ENCODE measurements at regions not wholly inside any gene's neighbourhood (a gene's known extent, or its start where the extent isn't known, plus 50 kb on each side); places are given as distances from the start of the nearest gene placed in this dataset.
"Not testable (repeated sequence)": the region's sequence is repeated elsewhere in the genome, so short reads cannot be mapped to it uniquely, and the experiment has no call there.

- DNase-seq (peak; percentile 91), ATAC-seq (peak; percentile 99)
- intact Hi-C loops (cut with DNase I): no loop called here
Observed at GRCh38 chr14:37874429-37875109, 279.1 kb downstream of the TTC6 start.

GRCh38 chr14:37888234-37888633, 292.8 kb downstream of the TTC6 start:
- H3K27ac ChIP-seq: no peak overlapping the region
- ATAC-seq: no peak
- no peak overlapping the region for H3K4me3 ChIP-seq
- TF ChIP-seq, protein P1, sequence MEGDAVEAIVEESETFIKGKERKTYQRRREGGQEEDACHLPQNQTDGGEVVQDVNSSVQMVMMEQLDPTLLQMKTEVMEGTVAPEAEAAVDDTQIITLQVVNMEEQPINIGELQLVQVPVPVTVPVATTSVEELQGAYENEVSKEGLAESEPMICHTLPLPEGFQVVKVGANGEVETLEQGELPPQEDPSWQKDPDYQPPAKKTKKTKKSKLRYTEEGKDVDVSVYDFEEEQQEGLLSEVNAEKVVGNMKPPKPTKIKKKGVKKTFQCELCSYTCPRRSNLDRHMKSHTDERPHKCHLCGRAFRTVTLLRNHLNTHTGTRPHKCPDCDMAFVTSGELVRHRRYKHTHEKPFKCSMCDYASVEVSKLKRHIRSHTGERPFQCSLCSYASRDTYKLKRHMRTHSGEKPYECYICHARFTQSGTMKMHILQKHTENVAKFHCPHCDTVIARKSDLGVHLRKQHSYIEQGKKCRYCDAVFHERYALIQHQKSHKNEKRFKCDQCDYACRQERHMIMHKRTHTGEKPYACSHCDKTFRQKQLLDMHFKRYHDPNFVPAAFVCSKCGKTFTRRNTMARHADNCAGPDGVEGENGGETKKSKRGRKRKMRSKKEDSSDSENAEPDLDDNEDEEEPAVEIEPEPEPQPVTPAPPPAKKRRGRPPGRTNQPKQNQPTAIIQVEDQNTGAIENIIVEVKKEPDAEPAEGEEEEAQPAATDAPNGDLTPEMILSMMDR (IDR thresholded peaks at IDR 0.05): no peak
- intact Hi-C loops (cut with DNase I): no loop called here
- H3K9me3 ChIP-seq: no peaks in the 10 kb centered on the region
- no peak for DNase-seq
- no peaks in the 10 kb centered on the region for H3K4me1 ChIP-seq
- H3K36me3 ChIP-seq: no peaks in the 10 kb centered on the region
- peaks cover 4% of the 10 kb centered on the region for H3K27me3 ChIP-seq

More at GRCh38 chr14:37874429-37875109, 279.1 kb downstream of the TTC6 start:
- H3K4me1 ChIP-seq: no peaks in the 10 kb centered on the region
- H3K36me3 ChIP-seq: no peaks in the 10 kb centered on the region
- TF ChIP-seq, protein P1 (IDR thresholded peaks at IDR 0.05): peak; percentile 87
- no peak overlapping the region for H3K27ac ChIP-seq
- no peaks in the 10 kb centered on the region for H3K27me3 ChIP-seq
- no peaks in the 10 kb centered on the region for H3K9me3 ChIP-seq
- no peak overlapping the region for H3K4me3 ChIP-seq

GRCh38 chr14:37889087-37889486, 293.7 kb downstream of the TTC6 start:
- ATAC-seq (no peak), DNase-seq (no peak)
- no peak overlapping the region for H3K4me3 ChIP-seq
- H3K4me1 ChIP-seq: no peaks in the 10 kb centered on the region
- TF ChIP-seq, protein P1 (IDR thresholded peaks at IDR 0.05): no peak
- no peaks in the 10 kb centered on the region for H3K36me3 ChIP-seq
- no peaks in the 10 kb centered on the region for H3K9me3 ChIP-seq
- peaks cover 4% of the 10 kb centered on the region for H3K27me3 ChIP-seq
- intact Hi-C loops (cut with DNase I): no loop called here
- H3K27ac ChIP-seq: no peak overlapping the region

DNA sequence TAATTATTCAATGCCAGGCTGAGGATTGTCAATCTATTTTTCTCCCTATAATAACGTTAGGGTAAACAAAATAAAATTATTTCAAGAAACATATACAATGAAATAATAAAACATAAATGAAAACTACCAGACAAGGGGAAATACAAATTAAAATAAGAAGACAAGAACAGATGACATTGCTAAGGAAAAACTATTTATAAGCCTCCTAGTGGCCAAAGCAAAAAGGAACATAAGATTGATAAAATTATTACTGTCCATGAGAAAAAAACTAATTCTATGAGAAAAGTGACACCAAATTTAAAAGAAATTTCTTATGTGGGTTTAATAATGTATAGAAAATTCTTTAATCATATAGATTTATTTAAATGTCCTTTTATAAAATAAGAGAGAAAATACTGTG, 294.7 kb downstream of the TTC6 start:
- ATAC-seq: no peak

DNA sequence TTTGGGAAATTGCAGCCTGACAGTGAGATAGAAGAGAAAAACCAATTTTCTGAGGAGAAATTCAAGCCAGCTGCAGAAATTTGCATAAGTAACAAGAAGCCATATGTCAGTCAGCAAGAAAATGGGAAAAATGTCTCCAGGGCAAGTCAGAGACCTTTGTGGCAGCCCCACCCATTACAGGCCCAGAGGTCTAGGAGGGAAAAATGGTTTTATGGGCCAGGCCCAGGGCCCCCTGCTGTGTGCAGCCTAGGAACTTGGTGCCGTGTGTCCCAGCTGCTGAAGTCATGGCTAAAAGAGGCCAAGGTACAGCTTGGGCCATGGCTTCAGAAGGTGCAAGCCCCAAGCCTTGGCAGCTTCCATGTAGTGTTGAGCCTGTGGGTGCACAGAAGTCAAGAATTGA, 296.1 kb downstream of the TTC6 start:
- H3K4me3 ChIP-seq; H3K36me3 ChIP-seq; intact Hi-C loops (cut with DNase I); DNase-seq; H3K27me3 ChIP-seq; H3K4me1 ChIP-seq; ATAC-seq; H3K9me3 ChIP-seq; H3K27ac ChIP-seq: not testable (repeated sequence)

More for the DNA sequence above, 294.7 kb downstream of the TTC6 start:
- H3K36me3 ChIP-seq: no peaks in the 10 kb centered on the region
- H3K27ac ChIP-seq: no peak overlapping the region
- TF ChIP-seq, protein P1 (IDR thresholded peaks at IDR 0.05): no peak
- H3K27me3 ChIP-seq: peaks cover 4% of the 10 kb centered on the region
- no peaks in the 10 kb centered on the region for H3K9me3 ChIP-seq
- H3K4me3 ChIP-seq: no peak overlapping the region
- intact Hi-C loops (cut with DNase I): no loop called here
- no peak for DNase-seq
- no peaks in the 10 kb centered on the region for H3K4me1 ChIP-seq

GRCh38 chr14:37894463-37894862, 299.0 kb downstream of the TTC6 start:
- H3K27ac ChIP-seq: no peak overlapping the region
- H3K9me3 ChIP-seq: no peaks in the 10 kb centered on the region
- no peak for ATAC-seq
- no peak overlapping the region for H3K4me3 ChIP-seq
- no peaks in the 10 kb centered on the region for H3K4me1 ChIP-seq
- H3K27me3 ChIP-seq: no peaks in the 10 kb centered on the region
- H3K36me3 ChIP-seq: no peaks in the 10 kb centered on the region
- no peak for DNase-seq
- TF ChIP-seq, protein P1 (IDR thresholded peaks at IDR 0.05): no peak
- intact Hi-C loops (cut with DNase I): no loop called here

All from upper lobe of right lung (tissue), 1 donor.